Activated CD8-positive, alpha-beta memory T cell treated with anti-CD3 and anti-CD28 coated beads, Interleukin-2, amount 10 ng/mL, durations not matched to agents 7 days and 5 days (primary cell): ENCODE measurements at regions not wholly inside any gene's neighbourhood (a gene's known extent, or its start where the extent isn't known, plus 50 kb on each side); places are given as distances from the start of the nearest gene placed in this dataset.

Experiments used
- ATAC-seq: fragments of 150-1000 bp; cut with Tn5 transposase; one replicate; pipeline ENCODE4 v1.10.0; 2021; ENCODE audit warnings: moderate library complexity
- CTCF ChIA-PET: fragments of 350-600 bp; sonication (Branson Sonifier 250); formaldehyde crosslinking; loops from one replicate; lab custom pipeline; 2021; ENCODE audit warnings: antibody characterized with exemption; lab: Charles Lee
- DNase-seq: peaks from one replicate; pipeline ENCODE4 v3.0.0-alpha.2; 2020
- H3K27ac Mint-ChIP-seq: one replicate; pipeline ENCODE4 v1.8.0; 2021; ENCODE audit warnings: mild to moderate bottlenecking, mixed read lengths
- H3K27me3 Mint-ChIP-seq: one replicate; pipeline ENCODE4 v1.8.0; 2021; ENCODE audit warnings: mixed read lengths
- H3K36me3 Mint-ChIP-seq: one replicate; pipeline ENCODE4 v1.8.0; 2021; ENCODE audit warnings: mild to moderate bottlenecking, mixed read lengths
- H3K4me1 Mint-ChIP-seq: one replicate; pipeline ENCODE4 v1.8.0; 2021; ENCODE audit warnings: mixed read lengths
- H3K4me3 Mint-ChIP-seq: one replicate; pipeline ENCODE4 v1.8.0; 2021; ENCODE audit warnings: mild to moderate bottlenecking, moderate library complexity, mixed read lengths
- H3K9me3 Mint-ChIP-seq: one replicate; pipeline ENCODE4 v1.8.0; 2022; ENCODE audit warnings: low read depth, mixed read lengths

GRCh38 chr3:113104357-113105092, 106.8 kb upstream of the BOC start:
- Mint-ChIP-seq H3K4me3 (no peak overlapping the region), H3K27ac (no peak overlapping the region), H3K36me3 (peaks cover 2% of the 10 kb centered on the region), H3K27me3 (no peaks in the 10 kb centered on the region), H3K4me1 (peaks cover 4% of the 10 kb centered on the region), H3K9me3 (no peaks in the 10 kb centered on the region)
- CTCF ChIA-PET: no interaction called here
- DNase-seq: no peak
- no peak for ATAC-seq

GRCh38 chr3:113105093-113105449, 106.3 kb upstream of the BOC start:
- Mint-ChIP-seq H3K27ac (no peak overlapping the region), H3K27me3 (no peaks in the 10 kb centered on the region), H3K4me1 (peaks cover 4% of the 10 kb centered on the region), H3K36me3 (peaks cover 2% of the 10 kb centered on the region), H3K9me3 (no peaks in the 10 kb centered on the region), H3K4me3 (no peak overlapping the region)
- ATAC-seq (no peak), DNase-seq (no peak)
- CTCF ChIA-PET: no interaction called here

- Mint-ChIP-seq H3K27me3 (no peaks in the 10 kb centered on the region), H3K9me3 (no peaks in the 10 kb centered on the region), H3K4me3 (no peak overlapping the region), H3K4me1 (peaks cover 8% of the 10 kb centered on the region), H3K27ac (no peak overlapping the region), H3K36me3 (peaks cover 2% of the 10 kb centered on the region)
- ATAC-seq (no peak), DNase-seq (no peak)
- CTCF ChIA-PET: no interaction called here
Measured at GRCh38 chr3:113105966-113106660, 105.2 kb upstream of the BOC start.

GRCh38 chr3:113110267-113110666, 101.1 kb upstream of the BOC start:
- Mint-ChIP-seq H3K36me3 (no peaks in the 10 kb centered on the region), H3K27me3 (no peaks in the 10 kb centered on the region), H3K27ac (no peak overlapping the region), H3K4me1 (peaks cover 8% of the 10 kb centered on the region), H3K9me3 (no peaks in the 10 kb centered on the region), H3K4me3 (no peak overlapping the region)
- ATAC-seq (no peak), DNase-seq (no peak)
- CTCF ChIA-PET: no interaction called here

- Mint-ChIP-seq H3K27me3 (no peaks in the 10 kb centered on the region), H3K4me1 (peaks cover 8% of the 10 kb centered on the region), H3K27ac (no peak overlapping the region), H3K9me3 (no peaks in the 10 kb centered on the region), H3K36me3 (no peaks in the 10 kb centered on the region), H3K4me3 (no peak overlapping the region)
- DNase-seq (peak; percentile 52), ATAC-seq (peak; percentile 80)
- CTCF ChIA-PET: no interaction called here
Measured at GRCh38 chr3:113111011-113111707, 100.2 kb upstream of the BOC start.

GRCh38 chr3:113113361-113113760, 98.0 kb upstream of the BOC start:
- Mint-ChIP-seq H3K36me3 (no peaks in the 10 kb centered on the region), H3K27ac (no peak overlapping the region), H3K4me3 (no peak overlapping the region), H3K27me3 (no peaks in the 10 kb centered on the region), H3K4me1 (peaks cover 8% of the 10 kb centered on the region), H3K9me3 (no peaks in the 10 kb centered on the region)
- CTCF ChIA-PET: no interaction called here
- ATAC-seq (no peak), DNase-seq (no peak)

- no peaks in the 10 kb centered on the region for H3K4me1 Mint-ChIP-seq
- H3K4me3 Mint-ChIP-seq: no peak overlapping the region
- no peaks in the 10 kb centered on the region for H3K27me3 Mint-ChIP-seq
- H3K9me3 Mint-ChIP-seq: no peaks in the 10 kb centered on the region
- DNase-seq: no peak
- ATAC-seq: no peak
- CTCF ChIA-PET: no interaction called here
- no peak overlapping the region for H3K27ac Mint-ChIP-seq
- H3K36me3 Mint-ChIP-seq: no peaks in the 10 kb centered on the region
Measured at GRCh38 chr3:113117511-113118234, 93.7 kb upstream of the BOC start.

- Mint-ChIP-seq H3K9me3 (no peaks in the 10 kb centered on the region), H3K4me1 (no peaks in the 10 kb centered on the region), H3K27ac (no peak overlapping the region), H3K36me3 (no peaks in the 10 kb centered on the region), H3K27me3 (no peaks in the 10 kb centered on the region), H3K4me3 (no peak overlapping the region)
- ATAC-seq (no peak), DNase-seq (no peak)
- CTCF ChIA-PET: no interaction called here
Measured at GRCh38 chr3:113118336-113118735, 93.0 kb upstream of the BOC start.

- ATAC-seq: no peak
- Mint-ChIP-seq H3K27me3 (no peaks in the 10 kb centered on the region), H3K9me3 (no peaks in the 10 kb centered on the region), H3K36me3 (no peaks in the 10 kb centered on the region), H3K4me1 (no peaks in the 10 kb centered on the region), H3K27ac (no peak overlapping the region), H3K4me3 (no peak overlapping the region)
- CTCF ChIA-PET: interaction anchor here (0.8 to 1.0 kb wide), 2 partner anchors 140 to 164 kb away, joined by 3 to 4 read pairs; no protein-coding TSS in a partner anchor
- DNase-seq: no peak
Measured at GRCh38 chr3:113124256-113124830, 87.0 kb upstream of the BOC start.

- DNase-seq (no peak), ATAC-seq (no peak)
- H3K9me3 Mint-ChIP-seq: no peaks in the 10 kb centered on the region
- no peak overlapping the region for H3K27ac Mint-ChIP-seq
- H3K4me1 Mint-ChIP-seq: no peaks in the 10 kb centered on the region
- no peaks in the 10 kb centered on the region for H3K27me3 Mint-ChIP-seq
- H3K4me3 Mint-ChIP-seq: no peak overlapping the region
- no peaks in the 10 kb centered on the region for H3K36me3 Mint-ChIP-seq
- CTCF ChIA-PET: no interaction called here
Measured at GRCh38 chr3:113125951-113126350, 85.4 kb upstream of the BOC start.

- no peak for ATAC-seq
- Mint-ChIP-seq H3K36me3 (no peaks in the 10 kb centered on the region), H3K9me3 (no peaks in the 10 kb centered on the region), H3K4me3 (no peak overlapping the region), H3K27me3 (no peaks in the 10 kb centered on the region), H3K27ac (no peak overlapping the region), H3K4me1 (no peaks in the 10 kb centered on the region)
- CTCF ChIA-PET: no interaction called here
- no peak for DNase-seq
Measured at GRCh38 chr3:113128386-113129015, 82.9 kb upstream of the BOC start.

- no peak overlapping the region for H3K4me3 Mint-ChIP-seq
- H3K27ac Mint-ChIP-seq: no peak overlapping the region
- no peaks in the 10 kb centered on the region for H3K4me1 Mint-ChIP-seq
- no peak for ATAC-seq
- no peaks in the 10 kb centered on the region for H3K9me3 Mint-ChIP-seq
- H3K27me3 Mint-ChIP-seq: no peaks in the 10 kb centered on the region
- CTCF ChIA-PET: no interaction called here
- no peak for DNase-seq
- no peaks in the 10 kb centered on the region for H3K36me3 Mint-ChIP-seq
Measured at GRCh38 chr3:113129168-113129567, 82.2 kb upstream of the BOC start.

- DNase-seq: no peak
- Mint-ChIP-seq H3K9me3 (no peaks in the 10 kb centered on the region), H3K4me1 (no peaks in the 10 kb centered on the region), H3K36me3 (no peaks in the 10 kb centered on the region), H3K27ac (no peak overlapping the region), H3K27me3 (no peaks in the 10 kb centered on the region), H3K4me3 (no peak overlapping the region)
- no peak for ATAC-seq
- CTCF ChIA-PET: no interaction called here
Measured at GRCh38 chr3:113132571-113132996, 78.8 kb upstream of the BOC start.
